HG03571 (cell line): ENCODE measurements at regions not wholly inside any gene's neighbourhood (a gene's known extent, or its start where the extent isn't known, plus 50 kb on each side); places are given as distances from the start of the nearest gene placed in this dataset.

Experiments
- ATAC-seq: cut with Tn5 transposase; IDR thresholded peaks from one replicate; pipeline ENCODE4 v1.9.1; 2021; ENCODE audit not compliant: unreplicated experiment

DNA sequence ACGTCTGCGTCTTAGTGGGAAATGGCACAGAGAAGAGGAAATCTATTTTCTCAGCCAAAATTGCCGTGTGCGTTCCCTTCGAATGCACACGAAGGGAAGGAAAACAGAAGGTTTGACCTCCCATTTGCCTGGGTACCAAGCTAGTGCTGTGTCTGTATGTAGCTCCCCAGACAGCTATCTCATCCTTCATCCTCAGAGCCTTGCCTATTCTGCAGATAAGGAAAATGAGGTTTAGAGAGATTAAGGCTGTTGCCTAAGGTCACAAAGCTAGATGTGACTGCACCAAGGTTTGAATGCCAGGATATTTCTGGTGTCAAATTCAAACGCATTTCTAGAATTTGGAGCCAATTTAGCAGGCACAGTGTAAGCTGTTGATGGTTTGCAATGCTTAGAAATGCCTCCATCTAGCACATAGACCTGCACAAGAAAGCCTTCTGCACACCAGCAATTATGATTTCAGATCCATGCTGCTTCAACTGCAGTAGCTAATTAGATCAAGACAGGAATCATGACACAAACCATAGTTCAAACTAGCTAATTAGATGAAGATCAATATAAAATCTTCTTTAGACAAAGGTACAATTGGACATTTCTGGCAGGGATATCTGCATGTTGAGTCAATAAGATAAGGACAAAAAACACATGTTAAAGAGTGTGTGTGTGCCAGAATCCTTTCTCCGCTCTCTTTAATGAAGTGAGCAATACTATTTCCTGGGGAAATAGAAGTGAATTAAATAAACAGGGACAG, 115.1 kb downstream of the CMPK2 start:
- ATAC-seq, result no peak

DNA sequence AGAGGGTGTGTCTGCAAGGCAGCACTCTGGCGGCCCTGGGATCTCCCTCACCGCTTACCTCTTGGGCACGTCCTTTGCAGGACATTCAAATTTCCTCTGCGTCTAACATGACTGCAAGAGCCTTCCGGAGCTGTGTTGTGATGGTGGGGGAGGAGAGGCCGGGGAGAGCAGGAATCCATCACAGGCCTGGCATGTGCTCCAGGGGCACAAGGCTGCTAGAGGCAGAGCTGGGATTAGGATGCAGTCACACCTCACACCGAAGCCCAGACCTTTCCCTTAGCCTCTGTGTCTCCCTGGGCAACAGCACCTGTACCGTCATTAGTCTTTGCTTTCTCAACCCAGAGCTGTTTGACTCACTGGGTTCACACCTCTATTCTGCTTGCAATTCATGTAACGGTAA, 111.3 kb downstream of the CMPK2 start:
- ATAC-seq, result no peak

DNA sequence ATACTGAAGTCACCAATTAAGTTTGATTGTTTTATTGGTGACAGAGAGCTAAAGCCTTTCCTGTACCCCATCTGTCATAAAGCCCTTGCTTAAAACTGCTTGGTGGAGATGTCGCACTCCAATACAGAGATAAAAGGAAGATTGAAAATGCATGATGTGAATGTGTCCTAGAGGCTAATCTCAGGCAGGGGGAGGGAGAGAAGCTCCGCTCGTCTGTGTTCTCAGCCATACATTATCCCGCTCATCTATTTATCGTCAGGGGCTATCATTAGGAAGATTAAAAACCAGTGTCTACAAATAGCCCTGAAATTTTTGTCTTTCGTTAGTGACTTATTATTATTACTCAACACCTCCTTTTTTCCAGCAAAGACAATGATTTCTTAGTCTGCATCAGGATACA, 110.3 kb downstream of the CMPK2 start:
- no peak for ATAC-seq

DNA sequence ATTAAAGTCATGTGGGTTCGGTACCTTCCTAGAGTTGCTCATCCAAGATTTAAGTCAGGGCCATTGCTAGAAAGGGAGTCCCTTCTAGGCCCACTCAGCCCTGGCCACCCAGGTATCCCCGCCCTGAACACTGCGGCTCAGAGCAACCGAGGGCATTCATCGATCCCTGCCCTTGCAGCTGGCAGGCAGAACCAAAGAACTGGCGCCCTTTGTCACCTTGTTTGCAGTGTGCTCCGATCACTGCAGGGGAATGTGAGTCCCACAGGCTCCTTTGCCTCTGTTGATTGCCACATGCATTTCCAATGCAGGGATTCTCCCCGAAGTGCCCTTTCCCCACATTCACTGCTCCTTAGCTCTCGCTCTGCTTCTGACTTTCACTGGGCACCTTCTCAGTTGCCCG, 108.5 kb downstream of the CMPK2 start:
- ATAC-seq, result no peak

DNA sequence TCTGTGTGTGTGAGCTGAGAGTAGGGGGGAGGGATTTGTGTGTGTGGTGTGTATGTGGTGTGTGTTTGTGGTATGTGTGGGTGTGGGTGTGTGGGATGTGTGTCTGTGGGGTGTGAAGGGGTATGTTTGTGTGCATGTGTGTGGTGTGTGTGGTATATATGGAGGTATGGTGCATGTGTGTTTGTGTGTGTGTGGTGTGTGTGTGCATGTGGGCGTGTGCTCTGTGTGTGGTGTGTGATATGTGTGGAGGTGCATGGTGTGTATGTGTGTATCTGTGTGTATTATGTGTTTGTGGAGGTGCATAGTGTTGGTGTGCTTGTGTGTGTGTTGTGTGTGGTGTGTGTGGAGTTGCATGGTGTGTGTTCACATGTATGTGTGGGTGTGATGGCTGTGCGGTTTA, 106.0 kb downstream of the CMPK2 start:
- ATAC-seq, result no peak

DNA sequence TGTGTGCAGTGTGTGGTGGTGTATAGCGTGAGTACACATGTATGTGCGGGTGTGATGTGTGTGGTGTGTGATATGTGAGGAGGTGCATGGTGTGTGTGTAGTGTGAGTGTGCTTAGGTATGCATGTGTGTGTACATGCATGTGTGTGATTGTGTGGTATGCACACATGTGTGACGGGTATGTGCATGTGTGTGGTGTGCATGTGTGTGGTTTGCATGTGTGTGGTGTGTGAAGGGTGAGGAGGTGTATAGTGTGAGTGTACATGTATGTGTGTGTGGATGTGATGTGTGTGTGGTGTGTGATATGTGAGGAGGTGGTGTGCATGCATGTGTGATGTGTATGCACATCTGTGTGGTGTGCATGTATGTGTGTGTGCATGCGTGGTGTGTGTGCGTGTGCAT, 105.6 kb downstream of the CMPK2 start:
- ATAC-seq, result no peak

DNA sequence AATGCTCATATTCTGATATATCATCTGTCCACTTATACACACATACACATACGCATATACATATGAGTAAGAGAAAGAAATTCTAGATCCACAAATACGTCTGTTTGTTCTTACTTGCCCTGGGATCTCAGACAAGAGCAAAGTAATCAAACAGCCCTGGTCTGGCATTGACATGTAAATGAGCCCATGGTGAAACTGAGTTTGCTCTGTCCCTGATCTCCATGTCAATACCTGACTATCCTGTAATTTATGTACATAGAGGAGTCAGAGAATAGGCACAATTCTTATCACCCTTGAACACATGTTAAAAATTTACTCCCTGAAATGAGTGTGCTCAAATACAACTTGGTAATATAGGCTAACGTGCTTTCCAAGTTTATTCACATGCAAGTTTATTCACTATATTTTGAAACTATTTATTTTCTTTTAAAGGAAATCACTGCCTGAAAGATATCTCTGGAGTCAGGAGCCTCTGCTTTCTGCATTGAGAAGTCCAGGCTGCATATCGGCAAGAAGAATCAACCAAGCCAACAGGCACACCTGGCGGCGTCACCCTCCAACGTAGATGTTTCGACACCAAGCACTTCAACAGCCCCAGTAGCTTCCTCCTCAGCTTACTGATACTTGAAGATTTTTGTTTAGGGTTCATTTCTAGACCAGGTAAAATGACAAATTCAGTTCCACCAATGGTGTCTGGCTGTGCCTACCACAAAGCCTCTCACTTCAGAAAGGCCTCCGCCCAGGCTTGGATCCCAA, 100.6 kb downstream of the CMPK2 start:
- no peak for ATAC-seq

DNA sequence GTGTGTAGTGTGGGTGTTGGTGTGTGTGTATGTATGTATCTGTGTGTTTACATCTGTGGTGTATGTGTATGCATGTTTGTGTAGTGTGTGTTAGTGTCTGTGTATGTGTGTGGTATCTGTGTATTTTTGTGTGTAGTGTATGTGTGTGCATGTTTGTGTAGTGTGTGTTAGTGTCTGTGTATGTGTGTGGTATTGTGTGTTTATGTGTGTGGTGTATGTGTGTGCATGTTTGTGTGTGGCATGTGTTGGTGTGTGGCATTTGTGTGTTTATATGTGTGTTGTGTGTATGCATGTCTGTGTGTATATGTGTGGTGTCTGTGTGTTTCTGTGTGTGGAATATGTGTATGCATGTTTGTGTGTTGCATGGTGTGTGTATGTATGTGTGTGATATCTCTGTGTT, 96.4 kb downstream of the CMPK2 start:
- ATAC-seq, result no peak

DNA sequence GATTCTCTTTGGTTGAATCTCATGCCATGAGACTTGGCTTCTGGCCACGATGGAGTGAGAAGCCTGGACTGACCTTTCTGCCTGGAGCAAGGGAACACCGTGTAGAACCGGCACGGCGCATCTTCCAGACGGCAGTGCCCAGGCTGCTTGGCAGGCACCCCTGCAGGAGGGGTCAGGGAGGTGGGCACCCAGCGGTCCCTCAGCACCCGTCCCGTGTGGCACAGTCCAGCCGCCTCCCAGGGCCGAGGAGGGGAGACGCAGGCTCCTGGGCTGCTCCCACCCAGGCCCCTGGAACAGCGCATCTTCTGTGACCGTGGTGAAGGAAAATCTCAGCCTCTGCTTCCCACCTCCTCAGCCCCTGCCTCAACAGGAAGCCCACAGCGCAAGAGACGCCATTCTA, 95.7 kb downstream of the CMPK2 start:
- ATAC-seq, result no peak

DNA sequence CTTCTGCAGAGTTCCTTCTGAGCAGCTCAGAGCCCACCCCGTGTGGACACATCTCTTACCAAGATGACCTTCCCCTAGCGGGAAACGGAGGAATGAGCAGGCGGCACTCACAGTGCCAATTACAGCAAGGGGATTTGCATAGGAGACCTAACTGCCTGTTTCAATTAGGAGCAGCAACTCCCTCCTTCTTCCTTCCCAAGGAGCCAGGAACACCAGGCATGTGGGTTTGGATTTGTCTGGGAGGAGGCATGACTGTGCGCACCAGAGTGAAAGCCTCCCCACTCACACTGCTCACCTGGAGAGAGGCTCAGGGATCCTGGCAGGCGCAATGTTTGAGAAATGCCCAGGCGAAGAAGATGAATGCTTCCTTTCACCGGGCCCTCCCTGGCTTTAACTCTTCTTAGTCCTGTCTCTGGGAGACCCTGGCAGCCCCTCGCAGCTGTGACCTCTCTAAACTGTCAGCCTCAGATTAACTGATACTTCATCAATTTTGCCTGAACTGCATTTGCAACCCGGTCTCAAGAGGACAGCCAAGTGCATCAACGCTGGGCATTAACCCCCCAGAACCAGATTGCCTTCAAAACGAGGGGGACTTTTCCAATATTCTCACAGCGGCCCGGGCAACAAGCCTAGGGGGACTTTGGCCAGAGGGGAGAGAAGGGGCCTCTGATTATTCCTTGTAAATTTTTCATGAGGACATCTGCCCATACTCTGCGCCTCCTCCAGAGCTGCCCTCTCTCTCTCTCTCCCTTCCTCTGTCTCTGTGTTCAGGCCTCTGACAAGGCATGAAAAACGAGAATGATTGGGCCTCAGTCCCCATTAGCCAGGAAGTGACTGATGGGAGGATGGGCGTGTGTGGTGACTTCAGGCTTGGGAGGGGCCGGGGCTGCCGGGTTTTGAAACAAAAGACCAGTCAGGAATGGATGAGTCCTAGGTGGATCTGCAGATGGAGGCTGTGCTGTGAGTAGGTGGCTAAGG, 93.8 kb downstream of the CMPK2 start:
- no peak for ATAC-seq

DNA sequence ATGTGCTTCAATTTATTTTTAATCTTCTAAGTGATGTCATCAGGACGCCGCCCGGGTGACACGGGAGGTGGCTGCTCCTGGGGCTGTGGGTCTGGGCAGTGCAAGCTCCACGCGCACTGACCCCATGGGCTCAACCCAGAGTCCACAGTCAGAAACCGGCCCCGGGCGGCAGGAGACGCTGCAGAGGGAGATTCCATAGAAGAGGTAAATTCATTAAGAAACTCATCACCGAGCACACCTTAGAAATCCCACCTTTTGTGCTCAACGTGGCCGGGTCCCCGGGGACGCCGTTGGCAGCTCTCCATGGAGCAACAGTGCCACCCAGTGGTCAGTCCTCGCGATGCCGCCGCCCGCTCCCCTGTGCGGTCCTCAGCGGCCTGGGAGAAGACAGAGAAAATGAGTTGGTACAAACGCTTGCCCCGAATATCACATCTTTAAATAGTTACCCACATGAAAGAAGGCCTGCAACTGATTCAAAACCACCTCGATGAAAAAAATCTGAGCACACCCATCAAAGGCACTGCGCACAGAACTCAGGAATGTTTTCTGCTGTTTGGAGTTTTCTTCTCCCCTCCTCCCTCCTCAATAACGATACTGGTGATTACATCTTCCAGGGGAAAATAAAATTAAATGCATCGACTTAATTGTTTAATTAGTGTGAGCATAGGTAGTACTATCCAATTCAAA, 92.6 kb downstream of the CMPK2 start:
- peak; percentile 89 for ATAC-seq

DNA sequence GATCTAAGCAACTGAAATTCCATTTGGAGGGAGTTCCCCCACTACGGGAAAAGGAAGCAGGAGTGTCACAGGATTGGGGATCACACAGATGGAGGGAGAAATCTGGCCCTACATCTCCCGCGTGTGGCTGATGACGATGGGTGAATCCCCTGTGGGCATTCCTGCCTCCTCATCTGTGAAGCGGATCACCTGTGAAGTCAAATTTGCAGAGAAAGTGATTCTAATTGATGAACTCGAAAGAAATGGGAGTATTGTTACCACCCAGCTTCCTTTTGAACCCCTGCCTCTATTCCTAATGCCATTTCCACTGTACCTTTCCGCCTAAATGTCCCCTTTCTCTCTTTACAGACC, 92.0 kb downstream of the CMPK2 start:
- no peak for ATAC-seq

DNA sequence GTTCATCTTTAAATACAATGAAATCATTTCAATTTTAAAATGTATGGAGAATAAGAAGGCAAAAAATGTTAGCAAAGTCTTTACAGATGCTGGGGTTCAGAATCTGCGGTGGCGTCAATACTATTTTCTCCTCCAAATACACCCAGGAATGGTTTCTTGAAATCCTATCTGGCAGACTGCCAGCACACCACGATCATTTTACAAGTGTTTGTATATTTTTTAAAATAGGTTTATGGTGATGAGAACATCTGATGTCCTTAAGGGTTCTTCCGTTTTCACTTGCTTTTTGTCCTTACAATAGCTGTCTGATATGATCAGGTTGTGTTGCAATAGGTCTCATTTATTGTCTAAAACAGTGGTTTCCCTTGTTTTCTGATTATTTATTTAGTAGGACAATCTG, 89.6 kb downstream of the CMPK2 start:
- no peak for ATAC-seq

DNA sequence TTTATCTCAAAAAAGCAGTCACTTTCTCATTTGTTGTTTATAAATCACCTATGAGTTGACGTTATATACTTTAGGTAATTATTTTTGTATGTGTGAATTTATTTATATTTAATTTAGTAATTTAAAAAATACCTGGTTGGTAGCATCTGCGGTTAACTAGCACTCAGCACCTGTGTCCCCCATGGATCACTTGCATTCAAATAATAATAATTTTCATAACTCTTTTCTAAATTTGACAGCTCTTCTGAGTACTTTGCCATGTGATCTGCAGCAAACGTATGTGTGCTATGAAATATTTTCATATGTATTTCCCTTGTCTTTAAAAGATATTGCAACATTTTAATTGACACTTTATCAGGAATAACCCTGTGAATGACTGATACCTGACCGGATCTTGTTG, 88.1 kb downstream of the CMPK2 start:
- no peak for ATAC-seq

DNA sequence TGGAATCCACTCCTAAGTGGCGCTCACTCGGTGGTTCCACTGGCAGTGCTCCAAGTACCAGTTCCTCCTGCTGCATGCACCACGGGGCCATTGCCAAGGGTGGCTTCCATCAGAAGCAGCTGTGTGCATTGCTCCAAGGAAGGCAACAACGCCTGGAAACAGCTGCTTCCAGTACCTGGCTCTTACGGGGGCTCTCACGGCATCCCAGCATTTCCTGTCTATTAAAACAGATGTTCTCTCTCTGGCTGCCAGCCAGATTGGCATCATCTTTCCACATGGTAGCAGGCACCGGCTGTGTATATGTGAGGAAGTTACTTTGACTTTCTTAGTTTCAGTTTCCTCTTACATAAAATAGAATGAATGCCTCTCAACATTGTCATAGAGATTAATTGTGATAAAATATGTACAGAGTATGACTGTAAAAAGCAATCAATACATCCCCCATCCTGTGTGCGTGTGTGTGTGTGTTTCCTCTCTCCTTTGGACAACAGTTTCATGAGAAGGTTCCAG, 84.9 kb downstream of the CMPK2 start:
- peak; percentile 86 for ATAC-seq

DNA sequence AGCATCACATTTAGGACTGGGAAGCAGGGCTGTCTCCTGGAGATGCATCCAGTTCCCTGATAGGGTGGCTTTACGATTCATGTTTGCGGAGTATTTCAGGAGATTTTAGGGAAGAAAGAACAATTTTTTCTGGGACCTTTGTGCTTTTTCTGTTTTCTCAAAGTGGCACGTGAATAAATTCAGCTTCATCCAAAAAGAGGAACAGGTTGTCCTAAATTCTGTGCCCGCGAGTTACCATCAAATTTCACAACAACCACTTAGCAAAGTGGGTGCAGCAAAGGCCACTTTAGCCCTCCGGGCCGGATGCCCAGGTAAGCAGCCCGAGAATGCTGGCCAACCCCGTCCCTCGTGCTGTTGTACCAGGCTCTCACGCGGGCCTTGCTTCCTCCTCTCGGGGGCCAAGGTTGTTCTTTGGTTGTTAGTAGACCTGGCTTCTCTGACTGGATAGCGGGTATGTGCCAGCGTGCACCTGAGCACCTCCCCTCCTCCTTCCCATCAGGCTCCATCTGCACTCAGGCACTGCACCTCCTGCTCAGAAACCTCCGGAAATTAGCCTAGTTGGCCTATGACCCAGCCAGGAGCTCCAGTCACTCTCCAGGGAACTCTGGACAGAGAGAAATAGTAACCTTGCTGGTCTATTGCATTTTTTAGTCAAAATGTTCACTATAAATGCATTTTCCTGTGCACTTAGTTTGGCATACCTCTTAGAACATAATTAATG, 83.0 kb downstream of the CMPK2 start:
- ATAC-seq, result no peak

DNA sequence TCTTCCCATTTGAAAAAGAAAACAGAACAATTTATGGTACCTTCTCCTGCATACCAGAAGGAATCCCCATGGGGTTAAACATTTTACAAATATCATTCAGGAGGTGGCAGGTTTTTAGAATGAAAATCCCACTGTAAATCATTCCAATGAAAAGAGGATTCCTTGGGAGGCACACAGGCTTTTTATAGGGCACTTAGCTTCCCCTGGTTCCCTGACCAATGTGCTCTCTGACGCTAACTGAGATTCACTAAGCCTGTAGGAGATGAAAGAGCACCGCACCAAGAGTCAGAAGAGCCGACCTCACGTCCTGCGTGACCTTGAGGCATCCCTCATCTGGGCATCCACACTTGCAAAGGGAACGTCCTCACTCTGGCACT, 82.5 kb downstream of the CMPK2 start:
- ATAC-seq, result no peak

DNA sequence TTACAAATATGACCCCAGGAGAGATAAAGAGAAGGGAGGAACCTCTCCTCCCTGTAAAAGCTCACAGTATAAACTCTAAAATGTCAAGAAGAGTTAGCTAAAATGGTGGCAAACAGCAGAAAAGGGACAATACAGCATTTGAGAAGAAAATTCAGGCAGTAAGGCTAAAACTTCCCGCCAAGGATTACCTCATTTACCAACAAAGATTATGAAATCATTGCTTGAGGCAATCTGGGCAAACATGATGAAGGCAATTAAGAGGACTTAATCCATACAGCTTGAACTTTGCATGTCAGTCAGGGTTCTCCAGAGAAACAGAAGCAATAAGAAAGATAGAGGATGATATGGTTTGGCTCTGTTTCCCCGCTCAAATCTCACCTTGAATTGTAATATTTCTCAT, 81.4 kb downstream of the CMPK2 start:
- no peak for ATAC-seq

DNA sequence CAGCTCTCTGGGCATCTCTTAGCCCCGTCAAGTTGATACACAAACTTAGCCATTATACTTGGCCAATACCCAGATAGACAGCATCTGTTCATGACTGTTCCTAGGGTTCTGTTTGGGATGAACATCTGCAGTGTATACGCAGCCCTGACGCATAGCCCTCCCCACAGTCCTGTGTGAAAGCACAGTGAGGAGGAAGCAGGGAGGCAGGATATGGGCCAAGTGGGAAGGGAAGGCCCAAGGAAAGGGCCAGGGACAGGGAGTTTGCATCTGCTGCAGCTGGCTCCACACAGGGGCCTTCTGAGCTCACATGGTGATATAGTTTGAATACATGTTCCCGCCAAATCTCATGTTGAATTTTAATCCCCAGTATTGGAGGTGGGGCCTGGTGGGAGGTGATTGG, 80.2 kb downstream of the CMPK2 start:
- no peak for ATAC-seq

DNA sequence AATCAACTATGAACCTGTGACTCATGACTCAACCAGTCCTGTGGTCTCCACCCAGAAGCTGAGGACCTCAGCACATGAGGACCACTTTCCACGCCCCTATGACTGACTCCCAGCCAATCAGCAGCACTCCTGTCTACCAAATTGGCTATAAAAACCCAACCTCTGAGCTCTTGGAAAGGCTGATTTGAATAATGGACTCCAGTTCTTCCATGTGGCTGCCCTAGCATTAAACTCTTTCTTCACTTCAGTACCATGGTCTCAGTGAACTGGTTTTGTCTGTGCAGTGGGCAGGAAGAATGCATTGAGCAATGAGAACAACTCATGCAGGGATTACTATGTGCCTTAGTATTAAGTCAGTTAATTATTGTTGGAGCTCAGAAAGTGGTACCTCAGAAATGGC, 78.3 kb downstream of the CMPK2 start:
- no peak for ATAC-seq
